Fibroblast of lung (primary cell): ENCODE measurements at regions not wholly inside any gene's neighbourhood (a gene's known extent, or its start where the extent isn't known, plus 50 kb on each side); places are given as distances from the start of the nearest gene placed in this dataset.

ENCODE experiments used
- DNase-seq, 2 donors: peaks; one replicate each; pipeline versions ENCODE4 v3.0.0 to v3.0.0-alpha.2; 2010; ENCODE audit warnings: low read depth in 2 of 2
- H2AFZ ChIP-seq: 2 replicates; pipeline ENCODE4 v1.5.1; 2012; ENCODE audit warnings: low read length, control low read depth, inconsistent platforms
- H3K27ac ChIP-seq: 2 replicates; pipeline ENCODE4 v1.5.1; 2011; ENCODE audit warnings: low read length, control low read depth; ENCODE audit not compliant: insufficient read depth
- H3K27me3 ChIP-seq: 2 replicates; pipeline ENCODE4 v1.5.1; 2011; ENCODE audit warnings: mild to moderate bottlenecking, low read length; ENCODE audit not compliant: control insufficient read depth, insufficient read depth
- H3K36me3 ChIP-seq: 2 replicates; pipeline ENCODE4 v1.5.1; 2011; ENCODE audit warnings: low read length; ENCODE audit not compliant: control insufficient read depth, insufficient read depth
- H3K4me1 ChIP-seq: 2 replicates; pipeline ENCODE4 v1.5.1; 2011; ENCODE audit warnings: low read length; ENCODE audit not compliant: control insufficient read depth, insufficient read depth; ENCODE audit errors: extremely low read depth
- H3K4me2 ChIP-seq: 2 replicates; pipeline ENCODE4 v1.5.1; 2011; ENCODE audit warnings: low read length, control low read depth; ENCODE audit not compliant: insufficient read depth; ENCODE audit errors: extremely low read depth
- H3K4me3 ChIP-seq, 4 experiments: fragments of 200-600 bp in 1 of 4; sonication (generic) in 1 of 4; replicated peaks in 1 of 4; 2 replicates each; pipeline ENCODE4 v1.5.1; 2011 to 2016; ENCODE audit warnings: low read length in 4 of 4, low read depth in 3 of 4, mild to moderate bottlenecking in 3 of 4, control low read depth in 2 of 4, inconsistent platforms in 1 of 4, mixed read lengths in 1 of 4; ENCODE audit not compliant: insufficient read depth in 1 of 4; ENCODE audit errors: control extremely low read depth in 1 of 4
- H3K79me2 ChIP-seq: 2 replicates; pipeline ENCODE4 v1.5.1; 2012; ENCODE audit warnings: mild to moderate bottlenecking, low read length, inconsistent platforms; ENCODE audit not compliant: control insufficient read depth, insufficient read depth
- H3K9ac ChIP-seq: 2 replicates; pipeline ENCODE4 v1.5.1; 2011; ENCODE audit warnings: mild to moderate bottlenecking, low read length, control low read depth; ENCODE audit not compliant: insufficient read depth
- H3K9me3 ChIP-seq: 2 replicates; pipeline ENCODE4 v1.5.1; 2012; ENCODE audit warnings: low read depth, low read length; ENCODE audit not compliant: control insufficient read depth, insufficient read depth
- H4K20me1 ChIP-seq: 2 replicates; pipeline ENCODE4 v1.5.1; 2011; ENCODE audit warnings: low read length; ENCODE audit not compliant: control insufficient read depth, insufficient read depth; ENCODE audit errors: extremely low read depth
- CTCF ChIP-seq, 2 donors: IDR thresholded peaks in 1 of 2; conservative IDR thresholded peaks in 1 of 2; 1 replicate in 1 of 2; 2 replicates in 1 of 2; pipeline ENCODE4 v1.5.1; 2011 to 2012; ENCODE audit warnings: low read length in 2 of 2, control low read depth in 1 of 2, inconsistent platforms in 1 of 2, low read depth in 1 of 2, mild to moderate bottlenecking in 1 of 2
- EZH2 ChIP-seq: IDR thresholded peaks from 2 replicates; pipeline ENCODE4 v1.5.1; 2012; ENCODE audit warnings: low read length, control low read depth, mild to moderate bottlenecking; ENCODE audit errors: missing control alignments

DNA sequence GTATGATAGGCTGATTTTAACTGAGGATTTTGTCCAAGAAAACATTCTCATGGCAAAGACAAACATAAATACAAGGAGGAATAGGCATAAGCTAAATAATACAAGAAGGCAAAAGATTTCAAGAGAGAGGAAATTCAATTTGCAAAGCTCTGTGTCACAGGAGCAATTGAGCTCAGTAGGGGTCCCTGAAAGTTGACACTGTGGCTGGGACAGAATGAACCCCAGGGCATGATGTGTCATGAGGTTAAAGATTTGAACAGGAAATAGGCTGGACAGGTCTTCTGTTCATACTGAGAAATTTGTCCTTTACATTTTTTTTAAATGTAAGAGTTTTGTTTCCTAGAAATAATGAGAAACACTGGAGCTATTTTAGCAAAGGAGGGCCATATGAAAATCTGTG lies 555.4 kb upstream of the NEGR1 start:
- Histone ChIP-seq H3K9ac (no peak overlapping the region), H3K4me3 (no peak overlapping the region), H3K4me1 (no peaks in the 10 kb centered on the region), H3K79me2 (no peaks in the 10 kb centered on the region), H2AFZ (no peak overlapping the region), H3K27me3 (no peaks in the 10 kb centered on the region), H3K4me2 (no peak overlapping the region), H4K20me1 (no peaks in the 10 kb centered on the region), H3K9me3 (no peaks in the 10 kb centered on the region), H3K36me3 (no peaks in the 10 kb centered on the region), H3K27ac (no peak overlapping the region)
- TF ChIP-seq CTCF (conservative IDR thresholded peaks at IDR 0.05 in 1 of 2, IDR thresholded peaks at IDR 0.05 in 1 of 2; ENCODE audit: low read depth in 1 of 2, low read length in 2 of 2) (no peak), EZH2 (no peak)
- DNase-seq = no peak

DNA sequence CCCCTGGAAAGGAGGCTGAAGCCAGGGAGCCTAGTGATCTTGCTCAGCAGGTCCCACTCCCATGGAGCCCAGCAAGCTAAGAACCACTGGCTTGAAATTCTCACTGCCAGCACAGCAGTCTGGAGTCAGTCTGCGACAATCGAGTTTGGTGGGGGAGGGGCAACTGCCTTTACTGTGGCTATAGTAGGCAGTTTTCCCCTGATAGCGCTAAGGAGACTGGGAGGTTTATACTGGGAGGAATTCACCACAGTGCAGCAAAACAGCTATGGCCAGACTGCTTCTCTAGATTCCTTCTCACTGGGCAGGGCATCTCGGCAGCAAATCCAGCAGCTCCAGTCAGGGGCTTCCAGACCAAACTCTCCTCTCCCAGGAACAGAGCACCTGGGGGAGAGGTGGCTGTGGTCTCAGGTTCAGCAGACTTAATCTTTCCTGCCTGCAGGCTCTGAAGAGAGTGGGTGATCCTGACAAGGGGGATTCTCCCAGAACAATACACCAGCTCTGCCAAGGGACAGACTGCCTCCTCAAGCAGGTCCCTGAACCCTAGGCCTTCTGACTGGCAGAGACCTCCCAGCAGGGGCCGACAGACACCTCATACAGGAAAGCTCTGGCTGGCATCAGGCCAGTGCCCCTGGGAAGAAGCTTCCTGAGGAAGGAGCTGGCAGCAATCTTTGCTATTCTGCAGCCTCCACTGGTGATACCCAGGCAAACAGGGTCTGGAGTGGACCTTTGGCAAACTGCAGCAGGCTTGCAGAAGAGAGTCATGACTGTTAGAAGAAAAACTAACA lies 548.5 kb upstream of the NEGR1 start:
- Histone ChIP-seq H3K4me1 (no peaks in the 10 kb centered on the region), H3K9me3 (no peaks in the 10 kb centered on the region), H3K79me2 (no peaks in the 10 kb centered on the region), H2AFZ (no peak overlapping the region), H3K27me3 (no peaks in the 10 kb centered on the region), H3K4me3 (no peak overlapping the region), H3K27ac (no peak overlapping the region), H3K36me3 (no peaks in the 10 kb centered on the region), H4K20me1 (no peaks in the 10 kb centered on the region), H3K9ac (no peak overlapping the region), H3K4me2 (no peak overlapping the region)
- no peak for DNase-seq
- TF ChIP-seq CTCF (conservative IDR thresholded peaks at IDR 0.05 in 1 of 2, IDR thresholded peaks at IDR 0.05 in 1 of 2; ENCODE audit: low read depth in 1 of 2, low read length in 2 of 2) = no peak
- no peak for TF ChIP-seq EZH2

DNA sequence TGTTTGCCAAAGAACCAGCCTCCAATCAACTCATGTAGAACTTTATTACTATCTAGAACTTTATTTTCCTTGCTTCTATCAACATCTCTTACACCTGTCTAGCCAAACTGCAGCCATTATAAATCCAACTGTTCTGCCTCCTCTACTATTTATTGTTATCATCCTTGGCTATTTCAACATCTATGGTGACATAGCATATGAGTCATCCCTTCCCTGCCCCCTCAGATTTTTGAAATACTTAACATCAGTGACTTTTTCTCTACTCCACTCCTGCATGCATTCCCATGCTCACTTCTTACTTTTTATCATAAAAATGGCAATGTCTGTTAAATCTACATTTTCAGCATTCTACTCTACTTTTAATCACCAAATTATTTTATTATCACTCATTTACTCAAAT lies 544.9 kb upstream of the NEGR1 start:
- Histone ChIP-seq H3K4me2 (no peak overlapping the region), H3K4me1 (no peaks in the 10 kb centered on the region), H3K36me3 (no peaks in the 10 kb centered on the region), H3K9me3 (no peaks in the 10 kb centered on the region), H3K27ac (no peak overlapping the region), H3K79me2 (no peaks in the 10 kb centered on the region), H3K4me3 (no peak overlapping the region), H2AFZ (no peak overlapping the region), H3K27me3 (no peaks in the 10 kb centered on the region), H4K20me1 (no peaks in the 10 kb centered on the region), H3K9ac (no peak overlapping the region)
- DNase-seq = peak; percentile 36 to 47
- no peak for TF ChIP-seq EZH2
